PC-9 (cell line): ENCODE measurements at regions not wholly inside any gene's neighbourhood (a gene's known extent, or its start where the extent isn't known, plus 50 kb on each side); places are given as distances from the start of the nearest gene placed in this dataset.

Experiments
- BruUV-seq: library from RNA; stranded (reverse); fragments of 400-500 nt; replicated peaks from 2 replicates; lab custom pipeline; 2021; lab: Mats Ljungman, UMichigan
- CTCF ChIA-PET: fragments of 300-600 bp; sonication (Branson Sonifier 250); formaldehyde crosslinking; loops from one replicate; lab custom pipeline; 2022; ENCODE audit warnings: antibody characterized with exemption; lab: Charles Lee
- POLR2A ChIA-PET: fragments of 300-600 bp; sonication (Branson Sonifier 250); formaldehyde crosslinking; loops from one replicate; lab custom pipeline; 2022; ENCODE audit warnings: antibody characterized with exemption; ENCODE audit not compliant: unreplicated experiment; lab: Charles Lee
- DNase-seq, 2 experiments: peaks; one replicate each; pipeline versions ENCODE4 v3.0.0 to v3.0.0-alpha.2; 2015 to 2022; ENCODE audit warnings: mixed read lengths in 1 of 2
- H2AFZ ChIP-seq: fragments of 200-600 bp; sonication (generic); 2 replicates; pipeline ENCODE4 v1.8.1; 2017; ENCODE audit warnings: antibody characterized with exemption
- H3F3A ChIP-seq: fragments of 200-600 bp; sonication (generic); 2 replicates; pipeline ENCODE4 v1.8.1; 2017; ENCODE audit warnings: antibody characterized with exemption, mild to moderate bottlenecking, low read depth; ENCODE audit not compliant: insufficient read depth
- H3K27ac ChIP-seq: fragments of 200-600 bp; sonication (generic); 2 replicates; pipeline ENCODE4 v1.6.1; 2016; ENCODE audit warnings: mixed run types
- H3K27me3 ChIP-seq: fragments of 200-600 bp; sonication (generic); 2 replicates; pipeline ENCODE4 v1.6.1; 2016; ENCODE audit warnings: low read depth, mixed run types; ENCODE audit not compliant: insufficient read depth
- H3K36me3 ChIP-seq: fragments of 200-600 bp; sonication (generic); 2 replicates; pipeline ENCODE4 v1.6.1; 2016; ENCODE audit warnings: low read depth, mixed run types
- H3K4me1 ChIP-seq: fragments of 200-600 bp; sonication (generic); replicated peaks from 2 replicates; pipeline ENCODE4 v1.6.1; 2016; ENCODE audit warnings: mixed run types; ENCODE audit not compliant: insufficient read depth
- H3K4me2 ChIP-seq: fragments of 200-600 bp; sonication (generic); 2 replicates; pipeline ENCODE4 v1.6.1; 2017; ENCODE audit warnings: mixed run types
- H3K4me3 ChIP-seq: fragments of 200-600 bp; sonication (generic); 2 replicates; pipeline ENCODE4 v1.6.1; 2016; ENCODE audit warnings: mixed run types
- H3K79me2 ChIP-seq: fragments of 200-600 bp; sonication (generic); 2 replicates; pipeline ENCODE4 v1.6.1; 2017; ENCODE audit warnings: low read depth, mixed run types
- H3K9me2 ChIP-seq: fragments of 200-600 bp; sonication (generic); 2 replicates; pipeline ENCODE4 v1.8.1; 2017; ENCODE audit warnings: mild to moderate bottlenecking; ENCODE audit not compliant: insufficient read depth
- H3K9me3 ChIP-seq: fragments of 200-600 bp; sonication (generic); 2 replicates; pipeline ENCODE4 v1.8.1; 2016; ENCODE audit warnings: low read depth; ENCODE audit not compliant: insufficient read depth
- H4K20me1 ChIP-seq: fragments of 200-600 bp; sonication (generic); 2 replicates; pipeline ENCODE4 v1.8.1; 2017; ENCODE audit not compliant: insufficient read depth
- CTCF ChIP-seq: fragments of 200-600 bp; sonication (generic); conservative IDR thresholded peaks from 2 replicates; pipeline ENCODE4 v1.6.1; 2017; ENCODE audit warnings: mixed run types, antibody characterized with exemption, mild to moderate bottlenecking, moderate library complexity
- EZH2 ChIP-seq: fragments of 200-600 bp; sonication (generic); IDR thresholded peaks from 2 replicates; pipeline ENCODE4 v1.8.0; 2017; ENCODE audit warnings: antibody characterized with exemption, low read depth
- intact Hi-C: fragments of 100-400 bp; cut with micrococcal nuclease; formaldehyde crosslinking; loops from one replicate; pipeline ENCODE4 v1.10.0; 2022; ENCODE audit not compliant: unreplicated experiment

- no peaks in the 10 kb centered on the region for H3F3A ChIP-seq
- no peak for TF ChIP-seq EZH2
- TF ChIP-seq CTCF, result no peak
- CTCF ChIA-PET, result no interaction called here
- no peaks in the 10 kb centered on the region for H3K36me3 ChIP-seq
- H2AFZ ChIP-seq, result no peak overlapping the region
- H3K9me3 ChIP-seq, result no peaks in the 10 kb centered on the region
- no peak overlapping the region for H3K27ac ChIP-seq
- H3K4me2 ChIP-seq, result no peak overlapping the region
- POLR2A ChIA-PET, result no interaction called here
- H3K9me2 ChIP-seq, result no peaks in the 10 kb centered on the region
- H3K4me3 ChIP-seq, result no peak overlapping the region
- H3K27me3 ChIP-seq, result no peaks in the 10 kb centered on the region
- BruUV-seq, result no TSS peak
- H3K4me1 ChIP-seq, result no peaks in the 10 kb centered on the region
- intact Hi-C loops, result no loop called here
- DNase-seq, result no peak
- no peaks in the 10 kb centered on the region for H4K20me1 ChIP-seq
- no peaks in the 10 kb centered on the region for H3K79me2 ChIP-seq
Observed at GRCh38 chr2:139281124-139281523, 500.9 kb upstream of the NXPH2 start.

- H3K4me1 ChIP-seq, result no peaks in the 10 kb centered on the region
- DNase-seq, result no peak
- H3K27me3 ChIP-seq, result no peaks in the 10 kb centered on the region
- ChIA-PET CTCF (no interaction called here), POLR2A (no interaction called here)
- intact Hi-C loops, result no loop called here
- BruUV-seq, result no TSS peak
- no peak overlapping the region for H3K4me2 ChIP-seq
- H3F3A ChIP-seq, result no peaks in the 10 kb centered on the region
- no peaks in the 10 kb centered on the region for H3K79me2 ChIP-seq
- H4K20me1 ChIP-seq, result no peaks in the 10 kb centered on the region
- no peak overlapping the region for H3K4me3 ChIP-seq
- no peaks in the 10 kb centered on the region for H3K9me3 ChIP-seq
- H3K9me2 ChIP-seq, result no peaks in the 10 kb centered on the region
- H3K27ac ChIP-seq, result no peak overlapping the region
- no peaks in the 10 kb centered on the region for H3K36me3 ChIP-seq
- H2AFZ ChIP-seq, result no peak overlapping the region
- TF ChIP-seq CTCF (no peak), EZH2 (no peak)
Observed at GRCh38 chr2:139271879-139272278, 491.7 kb upstream of the NXPH2 start.

GRCh38 chr2:139271149-139271548 lies 491.0 kb upstream of the NXPH2 start:
- H3K9me2 ChIP-seq, result no peaks in the 10 kb centered on the region
- no peak overlapping the region for H3K27ac ChIP-seq
- H3K9me3 ChIP-seq, result 0 out of 2 replicates have a peak, but pooled peaks cover under 1% of the 10 kb centered on the region
- H3K4me2 ChIP-seq, result no peak overlapping the region
- no peak for DNase-seq
- H3K4me3 ChIP-seq, result no peak overlapping the region
- no peaks in the 10 kb centered on the region for H3K4me1 ChIP-seq
- H2AFZ ChIP-seq, result no peak overlapping the region
- intact Hi-C loops, result no loop called here
- TF ChIP-seq EZH2 (no peak), CTCF (no peak)
- POLR2A ChIA-PET, result no interaction called here
- no peaks in the 10 kb centered on the region for H3K79me2 ChIP-seq
- no peaks in the 10 kb centered on the region for H3K36me3 ChIP-seq
- H3K27me3 ChIP-seq, result no peaks in the 10 kb centered on the region
- no TSS peak for BruUV-seq
- CTCF ChIA-PET, result no interaction called here
- H3F3A ChIP-seq, result no peaks in the 10 kb centered on the region
- H4K20me1 ChIP-seq, result no peaks in the 10 kb centered on the region
